ENCODE measurements at regions not wholly inside any gene's neighbourhood (a gene's known extent, or its start where the extent isn't known, plus 50 kb on each side); places are given as distances from the start of the nearest gene placed in this dataset.

- H3K27me3 ChIP-seq (ENCODE audit: insufficient read depth, low read length) = no peaks in the 10 kb centered on the region
- no peak overlapping the region for H2AFZ ChIP-seq (ENCODE audit: low read depth, low read length)
- no peaks in the 10 kb centered on the region for H3K36me3 ChIP-seq (ENCODE audit: insufficient read depth, low read length)
- no peaks in the 10 kb centered on the region for H3K9me3 ChIP-seq (ENCODE audit: low read length)
- H3K4me3 ChIP-seq (ENCODE audit: low read length) = no peak overlapping the region
- peaks cover 14% of the 10 kb centered on the region for H3K4me1 ChIP-seq (ENCODE audit: insufficient read depth, low read length)
Measured at GRCh38 chr2:16161768-16162490, 221.6 kb downstream of the MYCN start.

- Histone ChIP-seq H3K4me3 (ENCODE audit: low read length) (no peak overlapping the region), H3K27me3 (ENCODE audit: insufficient read depth, low read length) (no peaks in the 10 kb centered on the region), H3K4me1 (ENCODE audit: insufficient read depth, low read length) (peaks cover 9% of the 10 kb centered on the region), H3K9me3 (ENCODE audit: low read length) (no peaks in the 10 kb centered on the region), H2AFZ (ENCODE audit: low read depth, low read length) (no peak overlapping the region), H3K36me3 (ENCODE audit: insufficient read depth, low read length) (no peaks in the 10 kb centered on the region)
Measured at GRCh38 chr2:16161085-16161565, 220.8 kb downstream of the MYCN start.

- Histone ChIP-seq H3K4me1 (ENCODE audit: insufficient read depth, low read length) (peaks cover 3% of the 10 kb centered on the region), H3K4me3 (ENCODE audit: low read length) (no peak overlapping the region), H3K9me3 (ENCODE audit: low read length) (no peaks in the 10 kb centered on the region), H3K36me3 (ENCODE audit: insufficient read depth, low read length) (no peaks in the 10 kb centered on the region), H3K27me3 (ENCODE audit: insufficient read depth, low read length) (no peaks in the 10 kb centered on the region), H2AFZ (ENCODE audit: low read depth, low read length) (no peak overlapping the region)
Measured at GRCh38 chr2:16160281-16161084, 220.1 kb downstream of the MYCN start.

- no peak overlapping the region for H3K4me3 ChIP-seq (ENCODE audit: low read length)
- peaks cover 4% of the 10 kb centered on the region for H3K9me3 ChIP-seq (ENCODE audit: low read length)
- no peaks in the 10 kb centered on the region for H3K36me3 ChIP-seq (ENCODE audit: insufficient read depth, low read length)
- H3K4me1 ChIP-seq (ENCODE audit: insufficient read depth, low read length) = no peaks in the 10 kb centered on the region
- H3K27me3 ChIP-seq (ENCODE audit: insufficient read depth, low read length) = no peaks in the 10 kb centered on the region
- no peak overlapping the region for H2AFZ ChIP-seq (ENCODE audit: low read depth, low read length)
Measured at GRCh38 chr2:16156411-16156810, 216.1 kb downstream of the MYCN start.

- Histone ChIP-seq H3K4me1 (ENCODE audit: insufficient read depth, low read length) (no peaks in the 10 kb centered on the region), H3K9me3 (ENCODE audit: low read length) (peaks cover 6% of the 10 kb centered on the region), H3K4me3 (ENCODE audit: low read length) (no peak overlapping the region), H2AFZ (ENCODE audit: low read depth, low read length) (no peak overlapping the region), H3K27me3 (ENCODE audit: insufficient read depth, low read length) (no peaks in the 10 kb centered on the region), H3K36me3 (ENCODE audit: insufficient read depth, low read length) (no peaks in the 10 kb centered on the region)
Measured at GRCh38 chr2:16155766-16156165, 215.4 kb downstream of the MYCN start.

- peaks cover 6% of the 10 kb centered on the region for H3K9me3 ChIP-seq (ENCODE audit: low read length)
- H3K27me3 ChIP-seq (ENCODE audit: insufficient read depth, low read length) = no peaks in the 10 kb centered on the region
- H3K36me3 ChIP-seq (ENCODE audit: insufficient read depth, low read length) = no peaks in the 10 kb centered on the region
Measured at GRCh38 chr2:16155366-16155765, 215.0 kb downstream of the MYCN start.

GRCh38 chr2:16154501-16155280, 214.3 kb downstream of the MYCN start:
- H2AFZ ChIP-seq (ENCODE audit: low read depth, low read length) = no peak overlapping the region
- H3K4me3 ChIP-seq (ENCODE audit: low read length) = no peak overlapping the region
- no peaks in the 10 kb centered on the region for H3K36me3 ChIP-seq (ENCODE audit: insufficient read depth, low read length)
- H3K4me1 ChIP-seq (ENCODE audit: insufficient read depth, low read length) = no peaks in the 10 kb centered on the region
- H3K9me3 ChIP-seq (ENCODE audit: low read length) = peaks cover 6% of the 10 kb centered on the region
- no peaks in the 10 kb centered on the region for H3K27me3 ChIP-seq (ENCODE audit: insufficient read depth, low read length)

More at GRCh38 chr2:16155366-16155765, 215.0 kb downstream of the MYCN start:
- Histone ChIP-seq H3K4me3 (ENCODE audit: low read length) (no peak overlapping the region), H2AFZ (ENCODE audit: low read depth, low read length) (no peak overlapping the region), H3K4me1 (ENCODE audit: insufficient read depth, low read length) (no peaks in the 10 kb centered on the region)

GRCh38 chr2:16154061-16154460, 213.7 kb downstream of the MYCN start:
- H3K4me1 ChIP-seq (ENCODE audit: insufficient read depth, low read length) = no peaks in the 10 kb centered on the region
- no peak overlapping the region for H3K4me3 ChIP-seq (ENCODE audit: low read length)
- H3K36me3 ChIP-seq (ENCODE audit: insufficient read depth, low read length) = no peaks in the 10 kb centered on the region
- no peak overlapping the region for H2AFZ ChIP-seq (ENCODE audit: low read depth, low read length)
- H3K9me3 ChIP-seq (ENCODE audit: low read length) = peaks cover 6% of the 10 kb centered on the region
- H3K27me3 ChIP-seq (ENCODE audit: insufficient read depth, low read length) = no peaks in the 10 kb centered on the region

GRCh38 chr2:16153754-16154035, 213.3 kb downstream of the MYCN start:
- H3K36me3 ChIP-seq (ENCODE audit: insufficient read depth, low read length) = no peaks in the 10 kb centered on the region
- no peak overlapping the region for H2AFZ ChIP-seq (ENCODE audit: low read depth, low read length)
- no peaks in the 10 kb centered on the region for H3K27me3 ChIP-seq (ENCODE audit: insufficient read depth, low read length)
- no peak overlapping the region for H3K4me3 ChIP-seq (ENCODE audit: low read length)
- H3K9me3 ChIP-seq (ENCODE audit: low read length) = peaks cover 6% of the 10 kb centered on the region
- no peaks in the 10 kb centered on the region for H3K4me1 ChIP-seq (ENCODE audit: insufficient read depth, low read length)

- no peaks in the 10 kb centered on the region for H3K36me3 ChIP-seq (ENCODE audit: insufficient read depth, low read length)
- H3K4me1 ChIP-seq (ENCODE audit: insufficient read depth, low read length) = no peaks in the 10 kb centered on the region
- H2AFZ ChIP-seq (ENCODE audit: low read depth, low read length) = no peak overlapping the region
- H3K27me3 ChIP-seq (ENCODE audit: insufficient read depth, low read length) = no peaks in the 10 kb centered on the region
- peaks cover 6% of the 10 kb centered on the region for H3K9me3 ChIP-seq (ENCODE audit: low read length)
- H3K4me3 ChIP-seq (ENCODE audit: low read length) = no peak overlapping the region
Measured at GRCh38 chr2:16152928-16153753, 212.8 kb downstream of the MYCN start.

GRCh38 chr2:16152071-16152927, 211.9 kb downstream of the MYCN start:
- no peak overlapping the region for H2AFZ ChIP-seq (ENCODE audit: low read depth, low read length)
- no peak overlapping the region for H3K4me3 ChIP-seq (ENCODE audit: low read length)
- H3K27me3 ChIP-seq (ENCODE audit: insufficient read depth, low read length) = no peaks in the 10 kb centered on the region
- no peaks in the 10 kb centered on the region for H3K4me1 ChIP-seq (ENCODE audit: insufficient read depth, low read length)
- H3K9me3 ChIP-seq (ENCODE audit: low read length) = peaks cover 6% of the 10 kb centered on the region
- no peaks in the 10 kb centered on the region for H3K36me3 ChIP-seq (ENCODE audit: insufficient read depth, low read length)

- no peak overlapping the region for H3K4me3 ChIP-seq (ENCODE audit: low read length)
- H3K9me3 ChIP-seq (ENCODE audit: low read length) = peaks cover 6% of the 10 kb centered on the region
- H2AFZ ChIP-seq (ENCODE audit: low read depth, low read length) = no peak overlapping the region
- no peaks in the 10 kb centered on the region for H3K4me1 ChIP-seq (ENCODE audit: insufficient read depth, low read length)
- no peaks in the 10 kb centered on the region for H3K27me3 ChIP-seq (ENCODE audit: insufficient read depth, low read length)
- no peaks in the 10 kb centered on the region for H3K36me3 ChIP-seq (ENCODE audit: insufficient read depth, low read length)
Measured at GRCh38 chr2:16151651-16152050, 211.3 kb downstream of the MYCN start.

Data from neuron (in vitro differentiated cells).